ENCODE measurements at regions not wholly inside any gene's neighbourhood (a gene's known extent, or its start where the extent isn't known, plus 50 kb on each side); places are given as distances from the start of the nearest gene placed in this dataset.
A peak's percentile ranks its signal among the peaks of the same experiment; 100 is the strongest.

- Mint-ChIP-seq H3K27ac (no peak overlapping the region), H3K4me3 (ENCODE audit: low read depth) (no peak overlapping the region), H3K4me1 (ENCODE audit: low read depth) (no peaks in the 10 kb centered on the region), H3K36me3 (ENCODE audit: insufficient read depth) (no peaks in the 10 kb centered on the region), H3K9me3 (ENCODE audit: low read depth) (peaks cover 15% of the 10 kb centered on the region), H3K27me3 (no peaks in the 10 kb centered on the region)
- peak; percentile 53 for TF ChIP-seq CTCF (IDR thresholded peaks at IDR 0.05; ENCODE audit: unreplicated experiment)
- DNase-seq (ENCODE audit: low spot score, unreplicated experiment), result no peak
Measured at GRCh38 chr14:86654558-86655184, 1124.7 kb downstream of the FLRT2 start.

GRCh38 chr14:86652526-86652925 lies 1122.6 kb downstream of the FLRT2 start:
- H3K9me3 Mint-ChIP-seq (ENCODE audit: low read depth), result peaks cover 23% of the 10 kb centered on the region
- no peak overlapping the region for H3K4me3 Mint-ChIP-seq (ENCODE audit: low read depth)
- peaks cover 3% of the 10 kb centered on the region for H3K36me3 Mint-ChIP-seq (ENCODE audit: insufficient read depth)
- H3K27me3 Mint-ChIP-seq, result no peaks in the 10 kb centered on the region
- no peak overlapping the region for H3K27ac Mint-ChIP-seq
- DNase-seq (ENCODE audit: low spot score, unreplicated experiment), result no peak
- TF ChIP-seq CTCF (IDR thresholded peaks at IDR 0.05; ENCODE audit: unreplicated experiment), result no peak
- no peaks in the 10 kb centered on the region for H3K4me1 Mint-ChIP-seq (ENCODE audit: low read depth)

- Mint-ChIP-seq H3K4me1 (ENCODE audit: low read depth) (no peaks in the 10 kb centered on the region), H3K27me3 (no peaks in the 10 kb centered on the region), H3K36me3 (ENCODE audit: insufficient read depth) (peaks cover 3% of the 10 kb centered on the region), H3K27ac (no peak overlapping the region), H3K9me3 (ENCODE audit: low read depth) (peaks cover 29% of the 10 kb centered on the region), H3K4me3 (ENCODE audit: low read depth) (no peak overlapping the region)
- DNase-seq (ENCODE audit: low spot score, unreplicated experiment), result no peak
- no peak for TF ChIP-seq CTCF (IDR thresholded peaks at IDR 0.05; ENCODE audit: unreplicated experiment)
Measured at GRCh38 chr14:86646696-86647690, 1117.0 kb downstream of the FLRT2 start.

GRCh38 chr14:86646125-86646524 lies 1116.2 kb downstream of the FLRT2 start:
- Mint-ChIP-seq H3K4me1 (ENCODE audit: low read depth) (no peaks in the 10 kb centered on the region), H3K27me3 (no peaks in the 10 kb centered on the region), H3K36me3 (ENCODE audit: insufficient read depth) (peaks cover 3% of the 10 kb centered on the region), H3K27ac (no peak overlapping the region), H3K4me3 (ENCODE audit: low read depth) (no peak overlapping the region), H3K9me3 (ENCODE audit: low read depth) (peaks cover 27% of the 10 kb centered on the region)
- DNase-seq (ENCODE audit: low spot score, unreplicated experiment), result no peak
- no peak for TF ChIP-seq CTCF (IDR thresholded peaks at IDR 0.05; ENCODE audit: unreplicated experiment)

GRCh38 chr14:86641310-86641709 lies 1111.4 kb downstream of the FLRT2 start:
- no peak overlapping the region for H3K4me3 Mint-ChIP-seq (ENCODE audit: low read depth)
- H3K9me3 Mint-ChIP-seq (ENCODE audit: low read depth), result peaks cover 6% of the 10 kb centered on the region
- no peak for TF ChIP-seq CTCF (IDR thresholded peaks at IDR 0.05; ENCODE audit: unreplicated experiment)
- no peaks in the 10 kb centered on the region for H3K27me3 Mint-ChIP-seq
- H3K4me1 Mint-ChIP-seq (ENCODE audit: low read depth), result no peaks in the 10 kb centered on the region
- DNase-seq (ENCODE audit: low spot score, unreplicated experiment), result no peak
- H3K36me3 Mint-ChIP-seq (ENCODE audit: insufficient read depth), result no peaks in the 10 kb centered on the region
- no peak overlapping the region for H3K27ac Mint-ChIP-seq
